Gastroesophageal sphincter (tissue), 4 donors: ENCODE measurements at regions not wholly inside any gene's neighbourhood (a gene's known extent, or its start where the extent isn't known, plus 50 kb on each side); places are given as distances from the start of the nearest gene placed in this dataset.

ENCODE experiments used
- ATAC-seq: fragments of 150-250 bp; one replicate; pipeline ENCODE4 v1.9.1; 2016; ENCODE audit warnings: mild to moderate bottlenecking, moderate library complexity
- H3K27ac ChIP-seq, 4 donors: fragments of 200-600 bp; sonication (generic) in 3 of 4; 1 replicate in 3 of 4; 2 replicates in 1 of 4; pipeline ENCODE4 v1.5.1; 2016 to 2019
- H3K27me3 ChIP-seq: fragments of 200-600 bp; sonication (generic); one replicate; pipeline ENCODE4 v1.5.1; 2019
- H3K36me3 ChIP-seq, 2 donors: fragments of 200-600 bp; sonication (generic); one replicate each; pipeline ENCODE4 v1.5.1; 2019; ENCODE audit warnings: control low read depth in 1 of 2
- H3K4me1 ChIP-seq, 3 donors: fragments of 200-600 bp; sonication (generic); 1 replicate in 2 of 3; 2 replicates in 1 of 3; pipeline ENCODE4 v1.5.1; 2016 to 2019; ENCODE audit warnings: control low read depth in 2 of 3
- H3K4me3 ChIP-seq, 2 donors: fragments of 200-600 bp; sonication (generic); one replicate each; pipeline ENCODE4 v1.5.1; 2019; ENCODE audit warnings: mild to moderate bottlenecking in 1 of 2, moderate library complexity in 1 of 2
- H3K9me3 ChIP-seq, 3 donors: fragments of 200-600 bp; sonication (generic); one replicate each; pipeline ENCODE4 v1.5.1; 2017 to 2019; ENCODE audit warnings: control low read depth in 2 of 3
- EP300 ChIP-seq: sonication (generic); formaldehyde crosslinking; IDR thresholded peaks from one replicate; pipeline ENCODE4 v1.6.1; 2017; ENCODE audit warnings: antibody characterized with exemption, mild to moderate bottlenecking
- POLR2A ChIP-seq, 2 donors: fragments of 450-650 bp; IDR thresholded peaks; one replicate each; pipeline ENCODE4 v1.6.1; 2017; ENCODE audit warnings: antibody characterized with exemption in 2 of 2, mild to moderate bottlenecking in 2 of 2, moderate library complexity in 1 of 2
- POLR2AphosphoS5 ChIP-seq: sonication (generic); formaldehyde crosslinking; IDR thresholded peaks from one replicate; pipeline ENCODE4 v1.6.1; 2017; ENCODE audit warnings: antibody characterized with exemption
- WGBS, 2 donors: methylation state at CpG; one replicate each; pipeline ENCODE4 v1.1.5; 2018; ENCODE audit warnings: low coverage in 1 of 2; 5-methylcytosine and 5-hydroxymethylcytosine counted together
- TF ChIP-seq, protein P1 (sequence below), 4 experiments: fragments of 200-600 bp in 2 of 4; fragments of 450-650 bp in 2 of 4; sonication (generic) in 1 of 4; IDR thresholded peaks; one replicate each; pipeline ENCODE4 v1.5.1; 2017 to 2019; ENCODE audit warnings: antibody characterized with exemption in 4 of 4, mild to moderate bottlenecking in 2 of 4, moderate library complexity in 2 of 4

DNA sequence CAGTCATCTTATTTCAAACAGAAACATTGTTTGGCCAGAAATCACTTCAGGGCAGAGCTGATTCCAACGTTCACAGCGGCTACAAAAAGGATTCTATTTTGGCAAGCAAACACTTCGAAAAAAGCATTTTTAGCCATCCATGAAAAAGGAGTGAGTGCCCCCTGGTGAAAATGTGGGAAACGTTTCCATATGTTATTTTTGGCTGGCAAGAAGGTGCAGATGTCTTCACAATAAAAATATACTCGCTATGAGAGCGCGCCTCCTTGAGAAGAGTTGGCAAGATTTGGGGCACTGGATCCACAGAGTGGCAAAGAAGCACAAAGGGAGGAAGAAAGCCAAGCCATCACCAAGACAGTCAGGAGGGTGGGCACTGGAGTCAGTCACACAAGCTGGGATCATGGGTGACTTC lies 191.1 kb downstream of the CHD9NB start:
- H3K4me3 ChIP-seq, result no peak overlapping the region
- H3K27me3 ChIP-seq, result no peaks in the 10 kb centered on the region
- H3K27ac ChIP-seq, result no peak overlapping the region
- TF ChIP-seq, protein P1, sequence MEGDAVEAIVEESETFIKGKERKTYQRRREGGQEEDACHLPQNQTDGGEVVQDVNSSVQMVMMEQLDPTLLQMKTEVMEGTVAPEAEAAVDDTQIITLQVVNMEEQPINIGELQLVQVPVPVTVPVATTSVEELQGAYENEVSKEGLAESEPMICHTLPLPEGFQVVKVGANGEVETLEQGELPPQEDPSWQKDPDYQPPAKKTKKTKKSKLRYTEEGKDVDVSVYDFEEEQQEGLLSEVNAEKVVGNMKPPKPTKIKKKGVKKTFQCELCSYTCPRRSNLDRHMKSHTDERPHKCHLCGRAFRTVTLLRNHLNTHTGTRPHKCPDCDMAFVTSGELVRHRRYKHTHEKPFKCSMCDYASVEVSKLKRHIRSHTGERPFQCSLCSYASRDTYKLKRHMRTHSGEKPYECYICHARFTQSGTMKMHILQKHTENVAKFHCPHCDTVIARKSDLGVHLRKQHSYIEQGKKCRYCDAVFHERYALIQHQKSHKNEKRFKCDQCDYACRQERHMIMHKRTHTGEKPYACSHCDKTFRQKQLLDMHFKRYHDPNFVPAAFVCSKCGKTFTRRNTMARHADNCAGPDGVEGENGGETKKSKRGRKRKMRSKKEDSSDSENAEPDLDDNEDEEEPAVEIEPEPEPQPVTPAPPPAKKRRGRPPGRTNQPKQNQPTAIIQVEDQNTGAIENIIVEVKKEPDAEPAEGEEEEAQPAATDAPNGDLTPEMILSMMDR (IDR thresholded peaks at IDR 0.05), result no peak
- TF ChIP-seq POLR2AphosphoS5 (no peak), POLR2A (IDR thresholded peaks at IDR 0.05) (no peak), EP300 (no peak)
- 32 to 80% methylated on average over 2 to 7 of the region's 7 CpGs for WGBS, 2 donors
- ATAC-seq, result no peak
- no peaks in the 10 kb centered on the region for H3K4me1 ChIP-seq
- peaks cover 0 to 17% (median 0%) of the 10 kb centered on the region in 3 donors for H3K9me3 ChIP-seq
- no peaks in the 10 kb centered on the region for H3K36me3 ChIP-seq

DNA sequence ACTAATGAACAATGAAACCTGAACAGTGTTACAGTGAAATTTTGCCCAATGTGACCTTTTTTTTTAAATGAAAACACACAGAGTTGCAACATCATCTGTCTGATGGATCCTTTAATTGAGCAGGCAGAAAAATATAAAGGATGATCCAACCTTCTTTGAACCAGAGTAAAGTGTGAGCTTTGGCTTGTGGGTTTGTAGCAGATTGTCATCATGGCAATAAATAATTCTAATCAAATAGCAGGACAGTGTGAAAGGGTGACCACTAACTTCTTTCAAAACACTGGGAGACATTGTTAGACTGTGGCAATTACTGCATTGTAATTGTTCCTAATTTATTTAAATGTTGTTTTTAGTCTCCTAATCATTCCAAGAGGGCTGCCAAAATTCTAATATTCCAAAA lies 197.2 kb downstream of the CHD9NB start:
- Histone ChIP-seq H3K4me1 (no peaks in the 10 kb centered on the region), H3K36me3 (no peaks in the 10 kb centered on the region), H3K9me3 (peaks cover 0 to 29% (median 0%) of the 10 kb centered on the region in 3 donors), H3K4me3 (no peak overlapping the region), H3K27me3 (no peaks in the 10 kb centered on the region), H3K27ac (no peak overlapping the region)
- TF ChIP-seq EP300 (no peak), POLR2AphosphoS5 (no peak), POLR2A (IDR thresholded peaks at IDR 0.05) (no peak)
- TF ChIP-seq, protein P1 (IDR thresholded peaks at IDR 0.05), result no peak
- no peak for ATAC-seq

DNA sequence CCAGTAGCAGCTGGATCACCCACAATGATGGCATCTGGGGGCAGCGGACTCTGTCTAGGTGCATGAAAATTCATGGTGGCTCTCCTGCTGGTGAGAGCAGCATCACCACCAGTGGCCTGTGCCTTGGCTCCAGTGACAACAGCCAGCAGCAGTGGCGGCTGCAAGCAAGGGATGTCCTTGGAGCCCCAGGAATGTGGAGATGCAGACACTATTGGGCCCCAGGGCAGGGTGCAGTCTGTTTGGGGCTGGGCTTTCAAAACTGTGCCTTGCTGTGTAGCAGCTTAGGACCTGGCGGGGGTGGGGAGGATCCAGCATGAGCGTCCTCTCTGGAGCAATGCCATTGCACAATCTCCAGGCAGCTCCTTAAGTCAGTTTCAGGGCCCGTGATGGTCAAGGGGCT lies 199.7 kb downstream of the CHD9NB start:
- ATAC-seq, result no peak
- H3K9me3 ChIP-seq, result peaks cover 0 to 51% (median 0%) of the 10 kb centered on the region in 3 donors

DNA sequence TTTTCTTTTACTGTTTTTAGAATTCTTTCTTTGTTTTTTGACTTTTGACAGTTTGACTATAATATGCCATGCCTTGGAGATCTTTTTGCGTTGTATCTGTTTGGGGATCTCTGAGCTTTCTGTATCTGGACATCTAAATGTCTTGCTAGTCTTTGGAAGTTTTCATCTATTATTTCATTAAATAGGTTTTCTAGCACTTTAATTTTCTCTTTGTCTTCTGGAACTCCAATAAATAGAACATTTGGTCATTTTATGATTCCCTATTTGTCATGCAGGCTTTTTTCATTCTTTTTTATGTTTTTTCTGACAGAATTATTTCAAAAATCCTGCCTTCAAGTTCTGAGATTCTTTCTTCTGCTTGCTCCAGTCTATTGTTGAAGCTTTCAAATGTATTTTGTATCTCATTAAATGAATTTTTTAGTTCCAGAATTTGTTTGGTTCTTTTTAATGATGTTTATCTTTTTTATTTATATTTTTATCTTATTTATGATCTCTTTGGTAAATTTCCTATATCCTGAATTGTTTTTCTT lies 201.4 kb downstream of the CHD9NB start:
- H3K4me1 ChIP-seq, result no peaks in the 10 kb centered on the region
- ATAC-seq, result no peak
- H3K9me3 ChIP-seq, result peaks cover 0 to 63% (median 0%) of the 10 kb centered on the region in 3 donors
- H3K4me3 ChIP-seq, result no peak overlapping the region
- no peak for TF ChIP-seq EP300
- no peak for TF ChIP-seq POLR2A (IDR thresholded peaks at IDR 0.05)
- no peak for TF ChIP-seq POLR2AphosphoS5
- TF ChIP-seq, protein P1 (IDR thresholded peaks at IDR 0.05), result no peak
- 0 to 22% methylated on average over 1 of the region's 1 CpG for WGBS, 2 donors
- no peaks in the 10 kb centered on the region for H3K36me3 ChIP-seq
- no peak overlapping the region for H3K27ac ChIP-seq
- no peaks in the 10 kb centered on the region for H3K27me3 ChIP-seq

More for the DNA sequence above, 199.7 kb downstream of the CHD9NB start:
- no CpG with 5 or more reads among the region's 5 CpGs for WGBS, 2 donors
- H3K27me3 ChIP-seq, result no peaks in the 10 kb centered on the region
- H3K4me3 ChIP-seq, result no peak overlapping the region
- H3K36me3 ChIP-seq, result no peaks in the 10 kb centered on the region
- H3K4me1 ChIP-seq, result no peaks in the 10 kb centered on the region
- no peak for TF ChIP-seq EP300
- TF ChIP-seq POLR2A (IDR thresholded peaks at IDR 0.05), result no peak
- TF ChIP-seq, protein P1 (IDR thresholded peaks at IDR 0.05), result no peak
- no peak for TF ChIP-seq POLR2AphosphoS5
- H3K27ac ChIP-seq, result no peak overlapping the region

DNA sequence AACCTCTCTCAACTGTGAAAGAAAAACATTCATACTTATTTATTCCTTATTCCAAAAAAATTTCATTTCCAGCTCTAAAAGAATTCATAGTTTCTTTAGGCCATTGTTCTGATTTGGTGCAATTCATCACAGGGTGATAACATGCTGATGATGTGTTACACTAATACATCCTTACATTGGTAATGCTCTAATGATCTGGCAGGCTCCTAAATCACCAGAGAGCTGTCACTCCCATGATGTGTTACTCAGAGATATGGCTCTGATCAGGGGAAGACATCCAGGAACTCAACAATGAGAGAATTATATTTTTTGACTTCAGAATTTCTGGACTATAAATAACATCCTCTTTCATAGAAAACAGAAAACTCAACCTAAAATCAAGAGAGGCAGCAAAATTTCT lies 209.3 kb downstream of the CHD9NB start:
- no peak overlapping the region for H3K4me3 ChIP-seq
- no peaks in the 10 kb centered on the region for H3K4me1 ChIP-seq
- H3K36me3 ChIP-seq, result no peaks in the 10 kb centered on the region
- ATAC-seq, result no peak
- no peaks in the 10 kb centered on the region for H3K27me3 ChIP-seq
- H3K9me3 ChIP-seq, result peaks cover 0 to 24% (median 0%) of the 10 kb centered on the region in 3 donors
- no peak for TF ChIP-seq POLR2AphosphoS5
- TF ChIP-seq, protein P1 (IDR thresholded peaks at IDR 0.05), result no peak
- no peak overlapping the region for H3K27ac ChIP-seq
